ENCODE measurements at regions not wholly inside any gene's neighbourhood (a gene's known extent, or its start where the extent isn't known, plus 50 kb on each side); places are given as distances from the start of the nearest gene placed in this dataset.

DNA sequence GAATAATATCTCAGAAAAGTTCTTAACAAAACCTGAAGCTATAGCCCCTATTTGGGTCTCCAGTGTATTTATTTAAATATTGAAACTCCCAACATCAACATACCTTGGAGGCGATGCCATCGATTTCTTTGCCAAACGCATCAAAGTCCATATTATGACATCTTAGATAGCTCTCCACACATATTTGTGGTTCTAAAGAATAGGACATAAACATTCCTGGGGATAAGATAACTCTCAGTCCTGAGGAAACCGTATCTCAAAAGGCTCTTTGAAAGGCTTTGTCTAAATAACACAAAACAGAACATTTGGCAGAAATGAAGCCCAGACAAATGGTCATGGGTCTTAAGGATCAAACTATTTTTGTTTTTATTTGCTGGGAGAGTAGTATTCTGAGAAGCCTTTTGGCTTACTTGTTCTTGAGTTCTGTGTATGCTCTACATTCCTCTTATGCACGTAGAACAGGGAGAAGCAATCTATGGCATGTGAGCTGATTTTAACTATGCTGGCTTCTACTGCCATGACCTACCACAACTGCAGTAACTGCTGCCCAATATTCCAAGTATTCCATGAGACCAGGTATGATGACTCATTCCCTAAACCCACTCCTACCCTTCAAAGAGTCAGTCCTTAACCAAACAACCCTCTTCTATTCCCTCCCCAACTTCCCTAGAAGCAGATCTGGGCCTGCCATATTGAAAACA, 279.0 kb upstream of the ZFHX3 start:
- no peak overlapping the region for H2AFZ ChIP-seq (ENCODE audit: control insufficient read depth, low read depth, low read length)
- DNase-seq (ENCODE audit: low read depth, low spot score) (no peak), ATAC-seq (no peak), FAIRE-seq (no peak)
- no peak overlapping the region for H3K4me3 ChIP-seq
- ChIA-PET RAD21 (ENCODE audit: unreplicated experiment) (no interaction called here), SMC1A (ENCODE audit: uncharacterized antibody, unreplicated experiment) (no interaction called here), POLR2A (no interaction called here), CTCF (no interaction called here)
- in situ Hi-C loops (cut with MboI) (no loop called here), intact Hi-C loops (cut with micrococcal nuclease; ENCODE audit: unreplicated experiment) (no loop called here)
- BruUV-seq (replicated peaks) = no TSS peak
- no peaks in the 10 kb centered on the region for H3K27me3 ChIP-seq (replicated peaks in 1 of 2; ENCODE audit: control insufficient read depth in 2 of 2, insufficient read depth in 2 of 2, low read length in 1 of 2)
- TF ChIP-seq HDAC2 (IDR thresholded peaks at IDR 0.05) = no peak
- TF ChIP-seq TARDBP (IDR thresholded peaks at IDR 0.05; ENCODE audit: borderline replicate concordance) = no peak
- TF ChIP-seq ZNF622 (IDR thresholded peaks at IDR 0.05) = no peak
- TF ChIP-seq MEF2B (IDR thresholded peaks at IDR 0.05; ENCODE audit: partially characterized antibody, poor library complexity, severe bottlenecking) = no peak
- TF ChIP-seq LARP7 (IDR thresholded peaks at IDR 0.05) = no peak
- H3K79me2 ChIP-seq (ENCODE audit: control insufficient read depth, insufficient read depth, low read length) = no peaks in the 10 kb centered on the region
- H3K9me3 ChIP-seq (replicated peaks; ENCODE audit: control insufficient read depth, insufficient read depth, low read length) = no peaks in the 10 kb centered on the region; the same call in 2 of the 3 replicates
- H3K9ac ChIP-seq (ENCODE audit: control insufficient read depth, insufficient read depth, low read length) = no peak overlapping the region
- no peaks in the 10 kb centered on the region for H3K36me3 ChIP-seq (ENCODE audit: control insufficient read depth in 2 of 2, insufficient read depth in 2 of 2, low read length in 1 of 2)
- no peaks in the 10 kb centered on the region for H4K20me1 ChIP-seq (ENCODE audit: control insufficient read depth, insufficient read depth)
- H3K27ac ChIP-seq (ENCODE audit: control insufficient read depth, insufficient read depth) = no peak overlapping the region
- no peaks in the 10 kb centered on the region for H3K4me1 ChIP-seq (ENCODE audit: control insufficient read depth, insufficient read depth, low read length)
- 48% methylated on average over 5 of the region's 5 CpGs for WGBS (ENCODE audit: insufficient coverage, insufficient replicate concordance, low lambda C conversion rate, missing lambda C conversion rate)
- no peak overlapping the region for H3K4me2 ChIP-seq (ENCODE audit: control insufficient read depth, insufficient read depth)

DNA sequence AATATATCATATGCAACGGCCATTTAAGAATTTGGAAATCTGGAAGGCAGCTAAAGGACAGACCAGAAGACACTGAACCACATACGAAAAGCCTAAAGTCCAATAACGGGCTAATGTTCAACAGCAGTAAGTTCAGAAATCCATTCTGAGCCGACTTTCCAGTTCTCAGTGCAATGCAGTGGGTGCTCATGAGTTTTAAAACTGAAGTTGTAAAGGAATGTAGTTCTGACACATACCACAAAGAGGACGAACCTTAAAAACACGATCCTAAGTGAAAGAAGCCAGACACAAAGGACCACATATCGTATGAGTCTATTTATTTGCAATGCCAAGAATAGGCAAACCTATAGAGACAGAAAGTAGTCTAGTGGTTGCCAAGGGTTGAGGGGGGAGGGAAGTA, 278.3 kb upstream of the ZFHX3 start:
- SMC1A ChIA-PET (ENCODE audit: uncharacterized antibody, unreplicated experiment) = no interaction called here
- no peaks in the 10 kb centered on the region; the same call in 2 of the 3 replicates for H3K9me3 ChIP-seq (replicated peaks; ENCODE audit: control insufficient read depth, insufficient read depth, low read length)
- H3K4me3 ChIP-seq = no peak overlapping the region
- intact Hi-C loops (cut with micrococcal nuclease; ENCODE audit: unreplicated experiment) = no loop called here
- no peaks in the 10 kb centered on the region for H3K79me2 ChIP-seq (ENCODE audit: control insufficient read depth, insufficient read depth, low read length)
- ATAC-seq (no peak), DNase-seq (ENCODE audit: low read depth, low spot score) (no peak), FAIRE-seq (no peak)
- H3K27me3 ChIP-seq (replicated peaks in 1 of 2; ENCODE audit: control insufficient read depth in 2 of 2, insufficient read depth in 2 of 2, low read length in 1 of 2) = no peaks in the 10 kb centered on the region
- POLR2A ChIA-PET = no interaction called here
- H3K4me1 ChIP-seq (ENCODE audit: control insufficient read depth, insufficient read depth, low read length) = no peaks in the 10 kb centered on the region
- CTCF ChIA-PET = no interaction called here
- WGBS (ENCODE audit: insufficient coverage, insufficient replicate concordance, low lambda C conversion rate, missing lambda C conversion rate) = 36% methylated on average over 7 of the region's 7 CpGs
- no peak overlapping the region for H2AFZ ChIP-seq (ENCODE audit: control insufficient read depth, low read depth, low read length)
- BruUV-seq (replicated peaks) = no TSS peak
- H3K36me3 ChIP-seq (ENCODE audit: control insufficient read depth in 2 of 2, insufficient read depth in 2 of 2, low read length in 1 of 2) = no peaks in the 10 kb centered on the region
- in situ Hi-C loops (cut with MboI) = no loop called here
- no peak overlapping the region for H3K9ac ChIP-seq (ENCODE audit: control insufficient read depth, insufficient read depth, low read length)
- RAD21 ChIA-PET (ENCODE audit: unreplicated experiment) = no interaction called here
- no peak overlapping the region for H3K4me2 ChIP-seq (ENCODE audit: control insufficient read depth, insufficient read depth)
- no peaks in the 10 kb centered on the region for H4K20me1 ChIP-seq (ENCODE audit: control insufficient read depth, insufficient read depth)
- H3K27ac ChIP-seq (ENCODE audit: control insufficient read depth, insufficient read depth) = no peak overlapping the region
- no peak for TF ChIP-seq MTA2 (IDR thresholded peaks at IDR 0.05; ENCODE audit: low read depth)
- TF ChIP-seq, protein P1, sequence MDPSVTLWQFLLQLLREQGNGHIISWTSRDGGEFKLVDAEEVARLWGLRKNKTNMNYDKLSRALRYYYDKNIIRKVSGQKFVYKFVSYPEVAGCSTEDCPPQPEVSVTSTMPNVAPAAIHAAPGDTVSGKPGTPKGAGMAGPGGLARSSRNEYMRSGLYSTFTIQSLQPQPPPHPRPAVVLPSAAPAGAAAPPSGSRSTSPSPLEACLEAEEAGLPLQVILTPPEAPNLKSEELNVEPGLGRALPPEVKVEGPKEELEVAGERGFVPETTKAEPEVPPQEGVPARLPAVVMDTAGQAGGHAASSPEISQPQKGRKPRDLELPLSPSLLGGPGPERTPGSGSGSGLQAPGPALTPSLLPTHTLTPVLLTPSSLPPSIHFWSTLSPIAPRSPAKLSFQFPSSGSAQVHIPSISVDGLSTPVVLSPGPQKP (IDR thresholded peaks at IDR 0.05; ENCODE audit: low read depth, low read length) = no peak
- no peak for TF ChIP-seq NR2C1 (IDR thresholded peaks at IDR 0.05)
- TF ChIP-seq ZNF274 (IDR thresholded peaks at IDR 0.05; ENCODE audit: insufficient read depth, insufficient read length) = no peak
- no peak for TF ChIP-seq MYB (IDR thresholded peaks at IDR 0.05; ENCODE audit: borderline replicate concordance, low read depth, low read length)
- TF ChIP-seq FOXK2 (IDR thresholded peaks at IDR 0.05) = no peak
- TF ChIP-seq SMC3 (IDR thresholded peaks at IDR 0.05; ENCODE audit: borderline replicate concordance, low read length) = no peak
- TF ChIP-seq, protein P2, sequence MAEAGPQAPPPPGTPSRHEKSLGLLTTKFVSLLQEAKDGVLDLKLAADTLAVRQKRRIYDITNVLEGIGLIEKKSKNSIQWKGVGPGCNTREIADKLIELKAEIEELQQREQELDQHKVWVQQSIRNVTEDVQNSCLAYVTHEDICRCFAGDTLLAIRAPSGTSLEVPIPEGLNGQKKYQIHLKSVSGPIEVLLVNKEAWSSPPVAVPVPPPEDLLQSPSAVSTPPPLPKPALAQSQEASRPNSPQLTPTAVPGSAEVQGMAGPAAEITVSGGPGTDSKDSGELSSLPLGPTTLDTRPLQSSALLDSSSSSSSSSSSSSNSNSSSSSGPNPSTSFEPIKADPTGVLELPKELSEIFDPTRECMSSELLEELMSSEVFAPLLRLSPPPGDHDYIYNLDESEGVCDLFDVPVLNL (IDR thresholded peaks at IDR 0.05; ENCODE audit: low read depth, low read length) = no peak
- TF ChIP-seq ZNF217 (IDR thresholded peaks at IDR 0.05) = no peak
- TF ChIP-seq MEF2A (IDR thresholded peaks at IDR 0.05; ENCODE audit: insufficient read depth, low read depth, low read length) = no peak
- no peak for TF ChIP-seq PAX8 (IDR thresholded peaks at IDR 0.05)
